CD4-positive, alpha-beta T cell (primary cell): ENCODE measurements at regions not wholly inside any gene's neighbourhood (a gene's known extent, or its start where the extent isn't known, plus 50 kb on each side); places are given as distances from the start of the nearest gene placed in this dataset.

Experiments
- ATAC-seq: fragments of 200-7000 bp; cut with Tn5 transposase; one replicate; pipeline ENCODE4 v1.10.0; 2022; ENCODE audit warnings: mild to moderate bottlenecking; ENCODE audit not compliant: poor library complexity
- CTCF ChIA-PET: fragments of 350-600 bp; sonication (Branson Sonifier 250); formaldehyde crosslinking; loops from one replicate; lab custom pipeline; 2021; ENCODE audit warnings: antibody characterized with exemption, inconsistent platforms; lab: Charles Lee
- POLR2A ChIA-PET: fragments of 350-600 bp; sonication (Branson Sonifier 250); formaldehyde crosslinking; loops from one replicate; lab custom pipeline; 2021; ENCODE audit warnings: antibody characterized with exemption, inconsistent platforms; lab: Charles Lee
- DNase-seq, 14 experiments: peaks; one replicate each; pipeline ENCODE4 v3.0.0-alpha.2; 2013 to 2020; ENCODE audit warnings: mixed read lengths in 2 of 14
- H3K27ac ChIP-seq, 2 donors: one replicate each; pipeline versions ENCODE4 v1.5.1 to v1.7.0; 2013; ENCODE audit warnings: low read length in 2 of 2, low read depth in 1 of 2, mild to moderate bottlenecking in 1 of 2
- H3K27me3 ChIP-seq, 2 experiments: 1 replicate in 1 of 2; 2 replicates in 1 of 2; pipeline versions ENCODE4 v1.6.1 to v1.7.0; 2013; ENCODE audit warnings: low read length in 2 of 2, control low read depth in 1 of 2, mild to moderate bottlenecking in 1 of 2, moderate library complexity in 1 of 2; ENCODE audit not compliant: insufficient read depth in 2 of 2, control insufficient read depth in 1 of 2
- H3K36me3 ChIP-seq: one replicate; pipeline ENCODE4 v1.6.1; 2013; ENCODE audit warnings: low read length, control low read depth; ENCODE audit not compliant: insufficient read depth
- H3K4me1 ChIP-seq: one replicate; pipeline ENCODE4 v1.6.1; 2013; ENCODE audit warnings: low read length, control low read depth; ENCODE audit not compliant: insufficient read depth
- H3K4me3 ChIP-seq: one replicate; pipeline ENCODE4 v1.5.1; 2013; ENCODE audit warnings: mild to moderate bottlenecking, low read length, moderate library complexity
- H3K9me3 ChIP-seq, 2 experiments: 1 replicate in 1 of 2; 2 replicates in 1 of 2; pipeline versions ENCODE4 v1.6.1 to v1.7.0; 2013; ENCODE audit warnings: low read length in 2 of 2, mild to moderate bottlenecking in 2 of 2, control low read depth in 1 of 2, moderate library complexity in 1 of 2; ENCODE audit not compliant: control insufficient read depth in 1 of 2, insufficient read depth in 1 of 2
- H3K27ac Mint-ChIP-seq: one replicate; pipeline ENCODE4 v1.8.0; 2020; ENCODE audit warnings: mixed read lengths
- H3K27me3 Mint-ChIP-seq: one replicate; pipeline ENCODE4 v1.8.0; 2021; ENCODE audit warnings: mixed read lengths
- H3K36me3 Mint-ChIP-seq: one replicate; pipeline ENCODE4 v1.8.0; 2021; ENCODE audit warnings: low read depth, mixed read lengths
- H3K4me1 Mint-ChIP-seq: one replicate; pipeline ENCODE4 v1.8.0; 2021; ENCODE audit warnings: low read depth, mixed read lengths
- H3K4me3 Mint-ChIP-seq: one replicate; pipeline ENCODE4 v1.8.0; 2020; ENCODE audit warnings: mild to moderate bottlenecking, mixed read lengths
- H3K9me3 Mint-ChIP-seq: one replicate; pipeline ENCODE4 v1.8.0; 2020; ENCODE audit warnings: mixed read lengths
- CTCF ChIP-seq: fragments of 200-600 bp; IDR thresholded peaks from one replicate; pipeline ENCODE4 v1.8.0; 2022; ENCODE audit warnings: antibody characterized with exemption, mild to moderate bottlenecking
- intact Hi-C, 2 experiments: fragments of 100-400 bp; cut with DNase I in 1 of 2; cut with micrococcal nuclease in 1 of 2; formaldehyde crosslinking; loops; one replicate each; pipeline versions ENCODE4 v1.15.1 to v1.9.0; 2023 to 2025; cut with DNase I, micrococcal nuclease

GRCh38 chr19:30896554-30896953, 452.7 kb downstream of the TSHZ3 start:
- H3K4me1 Mint-ChIP-seq, result no peaks in the 10 kb centered on the region
- intact Hi-C loops, result no loop called here
- H3K27ac ChIP-seq, result no peak overlapping the region
- H3K4me1 ChIP-seq, result no peaks in the 10 kb centered on the region
- DNase-seq, result no peak
- no peak overlapping the region for H3K4me3 ChIP-seq
- ATAC-seq, result no peak
- POLR2A ChIA-PET, result no interaction called here
- H3K36me3 Mint-ChIP-seq, result no peaks in the 10 kb centered on the region
- H3K36me3 ChIP-seq, result no peaks in the 10 kb centered on the region
- CTCF ChIA-PET, result no interaction called here
- H3K4me3 Mint-ChIP-seq, result no peak overlapping the region
- peaks cover 0 to 3% of the 10 kb centered on the region in 2 experiments for H3K27me3 ChIP-seq
- no peak for TF ChIP-seq CTCF
- no peaks in the 10 kb centered on the region for H3K9me3 ChIP-seq
- no peaks in the 10 kb centered on the region for H3K27me3 Mint-ChIP-seq
- H3K27ac Mint-ChIP-seq, result no peak overlapping the region
- no peaks in the 10 kb centered on the region for H3K9me3 Mint-ChIP-seq

DNA sequence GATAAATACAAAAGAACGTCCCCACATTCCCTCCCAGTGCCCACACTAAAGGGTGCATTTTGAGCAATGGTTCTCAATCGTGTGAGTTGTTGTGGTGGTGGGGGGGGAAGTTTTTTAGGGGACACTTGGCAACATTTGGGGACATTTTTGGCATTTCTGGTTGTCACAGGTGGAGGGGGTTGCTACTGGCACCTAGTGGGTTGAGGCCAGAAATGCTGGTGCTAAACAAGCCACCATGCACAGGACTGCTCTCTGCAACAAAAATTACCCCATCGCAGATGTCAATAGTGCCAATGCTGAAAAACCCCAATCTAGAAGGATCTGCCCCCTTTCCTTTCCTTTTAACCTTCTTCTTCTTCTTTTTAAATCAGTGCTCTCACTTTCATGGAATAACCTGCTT, 453.3 kb downstream of the TSHZ3 start:
- peaks cover 0 to 3% of the 10 kb centered on the region in 2 experiments for H3K27me3 ChIP-seq
- TF ChIP-seq CTCF, result no peak
- no peak overlapping the region for H3K27ac Mint-ChIP-seq
- no peaks in the 10 kb centered on the region for H3K4me1 Mint-ChIP-seq
- ATAC-seq, result no peak
- no peaks in the 10 kb centered on the region for H3K4me1 ChIP-seq
- ChIA-PET CTCF (no interaction called here), POLR2A (no interaction called here)
- H3K4me3 ChIP-seq, result no peak overlapping the region
- H3K36me3 ChIP-seq, result no peaks in the 10 kb centered on the region
- no peaks in the 10 kb centered on the region for H3K36me3 Mint-ChIP-seq
- no peak overlapping the region for H3K27ac ChIP-seq
- no peak overlapping the region for H3K4me3 Mint-ChIP-seq
- H3K27me3 Mint-ChIP-seq, result no peaks in the 10 kb centered on the region
- H3K9me3 Mint-ChIP-seq, result no peaks in the 10 kb centered on the region
- H3K9me3 ChIP-seq, result no peaks in the 10 kb centered on the region
- intact Hi-C loops, result no loop called here
- no peak for DNase-seq

DNA sequence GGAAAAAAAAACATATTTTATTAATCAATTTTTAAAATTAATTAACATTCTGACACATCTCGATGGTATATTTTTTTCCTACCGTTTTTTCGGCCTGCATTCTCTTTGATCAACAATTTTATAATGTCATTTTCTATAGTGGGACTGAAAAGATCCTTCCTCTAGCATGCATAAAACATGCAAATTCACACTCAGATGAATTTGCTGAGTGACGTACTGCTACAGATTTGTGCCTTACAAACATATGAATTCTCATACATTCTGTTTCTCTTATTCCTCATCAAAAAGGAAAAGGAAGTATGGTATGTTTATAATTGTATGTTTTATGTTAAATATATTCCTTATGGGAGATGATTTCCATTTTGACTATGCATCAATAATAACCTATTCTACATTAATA, 458.2 kb downstream of the TSHZ3 start:
- Histone ChIP-seq H3K27me3 (peaks cover 0 to 6% of the 10 kb centered on the region in 2 experiments), H3K36me3 (no peaks in the 10 kb centered on the region), H3K4me1 (no peaks in the 10 kb centered on the region), H3K9me3 (no peaks in the 10 kb centered on the region), H3K4me3 (no peak overlapping the region), H3K27ac (no peak overlapping the region)
- POLR2A ChIA-PET, result no interaction called here
- no peak for TF ChIP-seq CTCF
- Mint-ChIP-seq H3K27ac (no peak overlapping the region), H3K9me3 (no peaks in the 10 kb centered on the region), H3K4me3 (no peak overlapping the region), H3K27me3 (peaks cover 20% of the 10 kb centered on the region), H3K36me3 (no peaks in the 10 kb centered on the region), H3K4me1 (no peaks in the 10 kb centered on the region)
- intact Hi-C loops, result no loop called here
- CTCF ChIA-PET, result no interaction called here
- no peak for DNase-seq
- ATAC-seq, result no peak
